BE2C (cell line): ENCODE measurements at regions not wholly inside any gene's neighbourhood (a gene's known extent, or its start where the extent isn't known, plus 50 kb on each side); places are given as distances from the start of the nearest gene placed in this dataset.
"Not testable (repeated sequence)": the region's sequence is repeated elsewhere in the genome, so short reads cannot be mapped to it uniquely, and the experiment has no call there.

Source experiments
- DNase-seq: peaks from one replicate; pipeline ENCODE4 v3.0.0-alpha.2; 2020
- H3K27me3 ChIP-seq: fragments of 250-450 bp; sonication (Bioruptor Pico); 2 replicates; pipeline ENCODE4 v1.5.1; 2020; ENCODE audit warnings: mild to moderate bottlenecking
- H3K36me3 ChIP-seq: fragments of 250-450 bp; sonication (Bioruptor Pico); 2 replicates; pipeline ENCODE4 v1.5.1; 2020; ENCODE audit warnings: mild to moderate bottlenecking
- H3K4me1 ChIP-seq: fragments of 250-450 bp; sonication (Bioruptor Pico); 2 replicates; pipeline ENCODE4 v1.5.1; 2020
- H3K4me3 ChIP-seq: 2 replicates; pipeline ENCODE4 v1.5.1; 2011; ENCODE audit warnings: low read depth, low read length
- H3K9me3 ChIP-seq: fragments of 250-450 bp; sonication (Bioruptor Pico); 2 replicates; pipeline ENCODE4 v1.5.1; 2020
- TF ChIP-seq, protein P1 (sequence below): IDR thresholded peaks from 2 replicates; pipeline ENCODE4 v1.5.1; 2012; ENCODE audit warnings: mild to moderate bottlenecking, low read depth, low read length

DNA sequence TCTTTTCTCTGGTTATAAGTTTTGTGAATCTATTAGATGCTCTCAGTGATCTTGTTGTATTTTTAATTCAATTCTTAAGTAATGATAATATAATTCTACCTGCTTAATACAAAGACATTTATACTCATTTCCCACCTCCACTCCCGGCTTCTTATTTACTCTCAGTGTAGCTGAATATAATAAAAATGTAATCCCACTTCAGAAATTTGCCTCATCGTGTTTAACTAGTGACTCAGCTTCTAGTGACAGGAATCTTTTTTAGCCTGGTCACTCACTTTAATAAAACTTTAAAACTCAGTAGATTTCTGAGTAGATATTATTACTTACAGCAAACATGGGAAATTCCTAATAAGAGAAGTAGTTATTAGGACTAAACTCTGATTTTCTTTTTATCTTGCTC, 1506.2 kb upstream of the LRRTM3 start:
- DNase-seq: no peak
- no peaks in the 10 kb centered on the region for H3K27me3 ChIP-seq
- TF ChIP-seq, protein P1, sequence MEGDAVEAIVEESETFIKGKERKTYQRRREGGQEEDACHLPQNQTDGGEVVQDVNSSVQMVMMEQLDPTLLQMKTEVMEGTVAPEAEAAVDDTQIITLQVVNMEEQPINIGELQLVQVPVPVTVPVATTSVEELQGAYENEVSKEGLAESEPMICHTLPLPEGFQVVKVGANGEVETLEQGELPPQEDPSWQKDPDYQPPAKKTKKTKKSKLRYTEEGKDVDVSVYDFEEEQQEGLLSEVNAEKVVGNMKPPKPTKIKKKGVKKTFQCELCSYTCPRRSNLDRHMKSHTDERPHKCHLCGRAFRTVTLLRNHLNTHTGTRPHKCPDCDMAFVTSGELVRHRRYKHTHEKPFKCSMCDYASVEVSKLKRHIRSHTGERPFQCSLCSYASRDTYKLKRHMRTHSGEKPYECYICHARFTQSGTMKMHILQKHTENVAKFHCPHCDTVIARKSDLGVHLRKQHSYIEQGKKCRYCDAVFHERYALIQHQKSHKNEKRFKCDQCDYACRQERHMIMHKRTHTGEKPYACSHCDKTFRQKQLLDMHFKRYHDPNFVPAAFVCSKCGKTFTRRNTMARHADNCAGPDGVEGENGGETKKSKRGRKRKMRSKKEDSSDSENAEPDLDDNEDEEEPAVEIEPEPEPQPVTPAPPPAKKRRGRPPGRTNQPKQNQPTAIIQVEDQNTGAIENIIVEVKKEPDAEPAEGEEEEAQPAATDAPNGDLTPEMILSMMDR: no peak
- H3K36me3 ChIP-seq: no peaks in the 10 kb centered on the region
- H3K4me3 ChIP-seq: no peak overlapping the region
- H3K9me3 ChIP-seq: no peaks in the 10 kb centered on the region
- no peaks in the 10 kb centered on the region; the same call in 1 of the 2 replicates for H3K4me1 ChIP-seq

DNA sequence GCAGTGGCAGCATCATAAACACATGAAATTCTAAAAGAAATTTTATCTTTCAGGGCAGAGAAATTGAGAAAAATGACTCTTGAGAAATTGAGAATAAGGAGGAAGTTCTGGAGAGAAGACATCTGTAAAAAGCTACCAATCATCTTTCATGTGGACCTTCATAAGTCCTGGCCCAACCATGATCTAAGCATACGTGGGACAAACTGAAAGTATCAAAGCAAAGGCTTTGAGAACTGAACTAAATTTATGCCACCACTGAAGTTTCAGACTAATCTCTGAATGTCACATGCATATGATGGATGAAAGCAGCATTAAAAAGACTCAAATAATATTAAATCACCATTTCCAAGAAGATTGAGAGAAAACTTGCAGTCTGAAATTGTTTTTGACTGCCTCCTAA, 1502.8 kb upstream of the LRRTM3 start:
- no peak for DNase-seq
- Histone ChIP-seq H3K4me1 (no peaks in the 10 kb centered on the region), H3K36me3 (no peaks in the 10 kb centered on the region), H3K4me3 (no peak overlapping the region), H3K27me3 (no peaks in the 10 kb centered on the region), H3K9me3 (no peaks in the 10 kb centered on the region)
- TF ChIP-seq, protein P1: no peak

DNA sequence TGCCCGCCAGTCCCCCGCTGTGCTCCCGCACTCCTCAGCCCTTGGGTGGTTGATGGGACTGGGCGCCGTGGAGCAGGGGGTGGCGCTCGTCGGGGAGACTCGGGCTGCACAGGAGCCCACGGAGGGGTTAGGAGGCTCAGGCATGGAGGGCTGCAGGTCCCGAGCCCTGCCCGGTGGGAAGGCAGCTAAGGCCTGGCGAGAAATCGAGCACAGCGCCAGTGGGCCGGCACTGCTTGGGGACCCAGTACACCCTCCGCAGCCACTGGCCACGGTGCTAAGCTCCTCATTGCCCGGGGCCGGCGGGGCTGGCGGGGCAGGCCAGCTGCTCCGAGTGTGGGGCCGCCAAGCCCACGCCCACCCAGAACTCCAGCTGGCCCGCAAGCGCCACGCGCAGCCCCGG, 1496.5 kb upstream of the LRRTM3 start:
- not testable (repeated sequence) for H3K9me3 ChIP-seq, H3K36me3 ChIP-seq, H3K27me3 ChIP-seq, DNase-seq, H3K4me1 ChIP-seq, H3K4me3 ChIP-seq

DNA sequence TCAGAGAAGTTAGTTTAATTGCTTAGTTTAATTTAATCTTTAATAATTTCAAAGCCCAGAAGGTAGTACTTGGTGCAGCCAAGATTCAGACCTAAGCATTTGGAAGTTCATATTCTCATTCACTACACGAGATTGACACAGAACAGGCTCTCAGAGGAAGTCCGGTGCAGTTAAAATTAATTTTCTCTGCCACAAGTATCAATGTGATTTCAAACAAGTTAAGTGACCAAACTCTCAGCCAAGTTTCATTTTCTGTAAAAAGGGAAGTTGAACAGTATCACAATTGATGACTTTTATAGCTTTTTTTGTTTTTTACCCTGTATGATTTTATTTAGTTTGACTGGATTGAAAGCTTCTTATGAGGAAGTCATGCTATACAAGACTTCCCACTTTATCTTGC, 1494.9 kb upstream of the LRRTM3 start:
- H3K4me3 ChIP-seq: no peak overlapping the region
- TF ChIP-seq, protein P1: no peak
- no peaks in the 10 kb centered on the region for H3K36me3 ChIP-seq
- H3K9me3 ChIP-seq: no peaks in the 10 kb centered on the region
- no peaks in the 10 kb centered on the region for H3K4me1 ChIP-seq
- no peaks in the 10 kb centered on the region for H3K27me3 ChIP-seq
- DNase-seq: no peak

DNA sequence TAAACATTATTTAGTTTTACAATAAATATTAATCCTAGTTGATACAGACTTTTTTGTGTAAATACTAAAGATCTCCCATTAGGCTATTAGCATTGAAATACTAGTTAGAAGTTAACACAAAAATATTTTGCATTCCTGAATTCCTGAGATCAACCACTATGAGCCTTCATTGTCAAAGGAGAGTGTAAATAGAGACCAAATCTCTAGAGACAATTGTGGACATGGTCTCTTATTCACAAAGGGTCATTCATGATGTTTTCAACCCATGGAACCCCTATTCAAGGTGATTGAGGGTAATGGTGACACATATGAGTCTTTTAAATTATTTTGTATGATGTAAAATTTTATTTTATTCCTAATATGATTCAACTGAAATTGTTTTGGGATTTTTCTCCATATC, 1454.8 kb upstream of the LRRTM3 start:
- TF ChIP-seq, protein P1: no peak
- no peaks in the 10 kb centered on the region for H3K9me3 ChIP-seq
- H3K27me3 ChIP-seq: no peaks in the 10 kb centered on the region
- no peak for DNase-seq
- peaks cover 5% of the 10 kb centered on the region for H3K4me1 ChIP-seq
- H3K4me3 ChIP-seq: no peak overlapping the region
- no peaks in the 10 kb centered on the region for H3K36me3 ChIP-seq

DNA sequence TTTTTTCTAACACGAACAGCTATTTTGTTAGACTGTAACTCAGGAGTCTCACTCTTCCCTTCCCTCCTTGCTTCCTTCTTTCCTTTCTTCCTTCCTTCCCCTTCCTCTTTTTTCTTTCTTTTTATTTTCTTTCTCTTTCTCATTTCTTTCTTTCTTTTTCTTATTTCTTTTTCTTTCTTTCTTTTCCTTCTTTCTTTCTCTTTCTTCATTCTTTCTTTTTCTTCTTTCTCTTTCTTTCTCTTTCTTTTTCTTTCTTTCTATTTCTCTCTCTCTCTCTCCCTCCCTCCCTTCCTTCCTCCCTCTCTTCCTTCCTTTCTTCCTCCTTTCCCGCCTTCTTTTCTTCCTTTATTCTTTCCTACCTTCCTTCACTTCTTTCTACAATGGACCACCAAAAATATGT, 1443.0 kb upstream of the LRRTM3 start:
- H3K9me3 ChIP-seq: no peaks in the 10 kb centered on the region
- H3K36me3 ChIP-seq: no peaks in the 10 kb centered on the region
- H3K4me1 ChIP-seq: no peaks in the 10 kb centered on the region
- DNase-seq: no peak
- no peak overlapping the region for H3K4me3 ChIP-seq
- H3K27me3 ChIP-seq: no peaks in the 10 kb centered on the region
- TF ChIP-seq, protein P1: no peak

DNA sequence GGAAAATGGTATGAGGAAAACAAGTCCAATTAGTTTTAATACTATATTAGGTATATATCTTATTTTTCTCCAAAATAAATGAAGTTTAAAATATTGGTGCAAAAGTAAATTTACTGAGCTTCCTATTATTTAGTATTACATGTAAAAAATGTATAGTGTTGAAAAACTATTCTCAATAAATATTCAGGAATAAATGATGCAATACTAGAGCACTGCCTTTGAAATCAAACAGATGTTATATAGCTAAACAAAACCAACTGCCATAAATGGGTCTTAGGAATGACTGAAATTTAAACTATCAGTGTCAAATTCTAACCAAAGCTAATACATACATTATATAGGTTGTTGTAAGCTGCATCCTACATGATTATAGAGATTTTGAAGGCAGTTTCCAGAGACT, 1434.0 kb upstream of the LRRTM3 start:
- Histone ChIP-seq H3K9me3 (no peaks in the 10 kb centered on the region), H3K4me3 (no peak overlapping the region), H3K27me3 (no peaks in the 10 kb centered on the region), H3K36me3 (no peaks in the 10 kb centered on the region), H3K4me1 (no peaks in the 10 kb centered on the region)
- DNase-seq: no peak
- TF ChIP-seq, protein P1: no peak
